HG02642 (cell line): ENCODE measurements at regions not wholly inside any gene's neighbourhood (a gene's known extent, or its start where the extent isn't known, plus 50 kb on each side); places are given as distances from the start of the nearest gene placed in this dataset.
A peak's percentile ranks its signal among the peaks of the same experiment; 100 is the strongest.

Experiments
- ATAC-seq: cut with Tn5 transposase; IDR thresholded peaks from one replicate; pipeline ENCODE4 v1.9.1; 2021; ENCODE audit warnings: mild to moderate bottlenecking; ENCODE audit not compliant: unreplicated experiment, poor library complexity

DNA sequence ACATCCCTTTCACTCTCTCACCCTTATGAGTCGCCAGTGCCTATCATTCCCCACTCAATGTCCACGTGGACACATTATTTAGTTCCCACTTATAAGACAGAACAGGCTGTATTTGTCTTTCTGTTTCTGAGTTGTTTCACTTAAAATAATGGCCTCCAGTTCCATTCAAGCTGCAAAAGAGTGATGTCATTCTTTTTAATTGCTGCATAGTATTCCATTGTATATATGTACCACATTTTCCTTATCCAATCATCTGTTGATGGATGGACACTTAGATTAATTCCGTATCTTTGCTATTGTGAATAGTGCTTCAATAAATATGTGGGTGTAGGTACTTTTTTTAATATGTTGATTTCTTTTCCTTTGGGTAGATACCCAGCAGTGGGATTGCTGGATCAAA, 79.1 kb downstream of the ZNF365 start:
- no peak for ATAC-seq

DNA sequence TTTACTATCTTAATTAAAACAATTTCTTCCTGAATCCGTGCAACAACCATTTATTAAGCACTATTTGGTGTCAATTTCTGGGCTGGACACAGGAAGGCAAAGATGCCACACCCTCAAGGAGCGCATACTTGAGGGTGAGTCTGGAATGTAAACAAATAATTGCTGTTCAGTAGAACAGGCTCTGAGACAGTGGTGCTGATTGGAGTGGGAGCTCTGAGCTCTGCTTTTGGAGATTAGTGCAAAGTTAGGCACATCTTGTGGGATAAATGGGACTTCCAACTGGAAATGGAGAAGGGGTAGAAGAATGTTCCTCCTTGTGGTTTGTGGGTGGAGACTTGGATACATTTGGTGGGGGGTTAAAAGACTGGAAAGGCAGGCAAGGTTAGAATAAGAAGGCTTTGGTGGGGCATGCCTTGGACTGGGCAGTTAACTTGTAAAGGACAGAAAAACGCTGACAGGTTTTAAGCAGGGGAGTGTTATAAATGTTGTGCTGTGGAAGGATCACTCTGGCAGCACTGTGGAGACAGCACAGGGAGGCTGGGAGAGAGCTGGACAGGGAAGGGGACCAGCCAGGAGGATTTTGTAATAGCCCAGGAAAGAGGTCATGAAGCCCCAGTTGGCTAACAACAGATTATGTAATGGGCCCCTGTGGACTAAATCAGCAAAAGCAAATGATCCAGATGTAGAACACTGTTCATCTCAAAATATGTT, 80.7 kb downstream of the ZNF365 start:
- ATAC-seq = no peak

DNA sequence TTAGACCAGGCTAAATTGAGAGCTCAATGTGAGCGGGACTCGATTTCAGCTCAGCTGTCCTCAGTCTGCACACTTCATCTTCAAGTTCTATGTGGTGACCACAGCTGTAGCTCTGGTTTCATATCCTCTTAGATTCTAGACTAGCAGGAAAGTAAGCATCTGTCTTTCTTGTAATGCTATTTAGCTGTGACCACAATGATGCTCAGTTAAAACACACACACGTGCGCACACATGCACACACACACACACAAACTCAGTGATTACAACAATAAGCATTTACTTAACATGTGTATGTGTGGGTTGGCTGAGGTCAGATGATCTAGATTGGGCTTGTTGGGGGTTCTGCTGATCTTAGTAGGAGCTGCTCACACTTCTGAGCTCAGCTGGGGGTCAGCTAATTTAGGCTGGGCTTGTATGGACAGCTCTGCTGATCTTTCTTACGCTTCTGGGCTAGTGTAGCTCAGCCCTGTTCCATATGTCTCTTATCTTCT, 82.5 kb downstream of the ZNF365 start:
- peak; percentile 99 for ATAC-seq

DNA sequence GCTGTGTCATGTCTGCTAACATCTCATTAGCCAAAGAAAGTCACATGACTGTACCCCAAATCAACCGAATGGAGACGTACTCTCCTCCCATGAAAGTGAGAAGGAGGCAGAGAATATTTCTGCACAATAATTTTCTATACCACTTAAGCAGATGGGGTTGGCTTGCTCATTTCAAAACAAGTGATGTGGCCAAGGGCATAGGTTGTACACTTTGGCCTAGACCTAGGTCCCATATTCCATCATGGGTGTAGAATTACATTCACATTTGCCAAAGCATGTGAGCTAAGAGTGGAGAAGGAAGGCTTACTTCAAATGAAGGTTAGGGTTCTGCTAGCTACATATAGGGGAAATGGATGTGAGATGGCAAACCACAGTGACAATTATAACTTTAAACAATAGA, 83.0 kb downstream of the ZNF365 start:
- ATAC-seq = no peak

DNA sequence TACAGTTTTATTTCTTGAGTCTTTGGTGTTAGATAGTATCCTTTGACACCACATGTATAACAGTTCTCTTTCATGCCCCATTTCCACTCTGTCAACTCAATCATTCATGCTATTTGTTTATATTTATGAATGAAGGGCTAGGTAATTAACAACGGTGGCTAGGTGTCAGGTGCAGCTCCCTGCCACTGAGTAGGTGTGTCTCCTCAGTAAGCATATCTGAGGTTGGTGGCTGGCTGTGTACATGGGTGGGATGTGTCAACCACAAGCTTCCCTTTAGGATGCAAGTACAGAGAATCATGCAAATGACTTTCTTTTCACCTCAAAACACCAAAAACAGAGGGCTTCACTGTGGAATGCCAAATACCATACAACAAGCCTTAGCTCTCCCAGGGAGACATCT, 83.4 kb downstream of the ZNF365 start:
- ATAC-seq = no peak

DNA sequence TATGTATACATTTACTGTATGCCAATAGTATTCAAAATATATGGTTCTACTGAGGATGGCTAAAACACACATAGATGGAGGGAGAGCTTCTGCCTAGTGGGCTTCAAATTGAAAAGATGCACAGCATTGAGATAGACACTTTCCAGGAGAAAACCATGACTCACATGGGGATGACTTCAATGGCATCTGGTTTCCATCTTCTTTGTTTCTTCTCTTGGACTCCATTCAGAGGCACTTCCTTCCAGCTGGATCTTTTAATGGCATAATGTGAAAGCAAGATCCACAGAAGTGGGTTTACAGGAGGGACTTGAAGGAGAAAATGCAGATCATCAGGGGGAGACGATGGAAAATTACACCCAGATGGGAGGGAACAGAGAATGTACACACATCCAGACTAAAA, 84.9 kb downstream of the ZNF365 start:
- ATAC-seq = no peak

DNA sequence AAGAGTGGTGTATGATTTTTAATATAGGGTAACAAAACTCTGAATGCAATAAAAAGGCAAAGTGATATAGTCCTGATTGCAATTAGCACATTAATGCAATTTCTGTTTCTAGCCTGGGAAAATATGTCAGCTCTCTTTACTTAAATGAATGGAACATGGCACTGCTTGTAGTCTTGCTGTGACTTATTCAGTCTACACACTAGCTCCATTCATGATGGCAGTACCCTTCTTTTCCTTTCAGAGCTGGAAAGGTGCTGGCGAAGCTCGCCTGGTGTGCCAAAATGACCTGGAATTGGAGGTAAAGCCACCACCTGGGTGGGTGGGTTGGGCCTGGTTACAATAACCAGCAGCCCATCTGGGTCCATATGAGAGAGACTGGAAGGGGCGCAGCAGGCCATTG, 85.3 kb downstream of the ZNF365 start:
- no peak for ATAC-seq

DNA sequence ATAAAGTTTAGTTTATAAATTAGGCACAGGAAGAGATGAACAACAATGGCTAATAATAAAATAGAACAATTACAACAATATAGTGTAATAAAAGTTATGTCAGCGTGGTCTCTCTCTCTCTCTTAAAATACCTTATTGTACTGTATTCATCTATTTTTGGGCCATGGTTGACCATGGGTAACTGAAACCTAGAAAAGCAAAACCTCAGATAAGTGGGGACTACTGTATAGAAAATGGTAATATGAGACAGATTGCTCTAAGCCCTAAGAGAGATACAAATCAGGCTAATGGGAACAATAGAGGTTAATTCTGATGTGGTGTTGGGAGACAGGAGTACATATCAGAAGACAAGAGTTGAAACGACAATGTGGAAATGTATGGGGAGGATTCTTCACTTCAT, 86.2 kb downstream of the ZNF365 start:
- ATAC-seq = no peak

DNA sequence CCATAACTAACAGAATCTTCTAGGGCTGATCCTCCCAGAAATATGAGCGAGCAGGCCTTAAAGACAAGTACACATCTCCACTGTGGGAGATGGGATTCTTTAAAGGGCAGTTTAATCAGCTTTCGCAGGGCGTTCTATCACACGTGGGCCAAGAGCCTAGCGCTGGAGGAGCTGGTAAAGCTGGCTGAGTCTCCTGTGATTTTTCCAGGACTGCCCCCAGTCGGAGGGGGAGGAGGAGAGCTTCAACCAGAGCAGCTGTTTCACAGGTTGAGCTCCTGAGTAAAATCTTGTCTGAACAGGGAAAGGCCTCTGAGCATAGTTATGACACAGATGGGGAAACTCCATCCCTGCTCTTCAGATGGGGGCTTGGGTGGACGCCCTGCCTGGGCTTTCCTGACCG, 87.0 kb downstream of the ZNF365 start:
- ATAC-seq = no peak

DNA sequence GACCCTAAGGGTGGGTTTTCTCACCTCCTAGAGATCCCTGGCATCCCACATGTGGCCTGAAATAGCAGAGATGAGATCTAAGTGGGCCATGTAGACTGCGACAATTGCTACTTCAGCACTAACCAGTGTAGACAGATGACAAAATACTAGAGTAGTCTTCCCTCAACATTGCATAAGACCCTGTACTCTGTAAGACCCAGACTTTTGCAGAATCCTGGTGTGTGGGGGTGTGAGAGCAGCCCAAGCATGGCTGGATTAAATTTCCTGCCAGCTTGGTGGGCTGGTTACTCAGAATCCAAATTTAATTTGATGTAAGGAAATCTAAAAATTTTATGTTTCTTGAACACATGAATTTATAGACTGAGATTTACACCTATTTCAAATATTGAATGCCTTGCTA, 88.3 kb downstream of the ZNF365 start:
- no peak for ATAC-seq

DNA sequence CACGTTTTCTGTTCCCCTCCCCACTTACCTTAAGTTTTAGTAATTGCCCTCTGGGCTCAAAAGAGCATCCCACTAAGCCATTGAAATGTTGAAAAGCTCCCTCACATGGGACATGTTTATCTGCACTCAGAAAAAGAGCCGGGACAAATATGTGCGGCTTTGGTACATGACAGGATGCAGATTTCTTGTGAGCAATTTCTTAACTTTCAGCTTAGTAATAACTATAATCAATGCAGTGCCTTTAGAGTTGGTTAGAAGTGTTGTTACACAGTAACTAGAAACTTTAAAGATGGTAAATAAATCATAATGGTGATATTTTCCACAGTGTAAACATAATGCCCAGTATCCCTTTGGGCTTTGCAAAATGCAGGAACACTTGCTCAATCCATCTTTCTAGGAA, 89.2 kb downstream of the ZNF365 start:
- no peak for ATAC-seq

DNA sequence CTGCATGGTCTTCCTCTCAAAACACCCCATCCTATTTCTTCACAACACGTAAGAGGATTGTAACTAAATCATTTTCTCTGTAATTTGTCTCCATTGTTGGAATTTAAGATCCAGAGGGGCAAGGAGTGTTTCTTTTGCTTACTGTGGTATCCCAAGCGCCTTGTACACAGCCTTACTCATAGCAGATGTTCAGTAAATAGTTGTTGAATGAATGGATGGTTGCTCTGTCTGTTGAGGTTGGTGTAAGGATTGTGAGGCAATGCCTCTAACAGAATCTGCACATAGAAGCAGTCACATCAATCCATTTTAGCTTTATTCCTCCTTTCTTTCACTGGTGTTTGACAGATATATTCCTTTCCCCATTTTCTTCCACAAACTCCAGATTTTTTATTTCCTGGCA, 90.1 kb downstream of the ZNF365 start:
- ATAC-seq = no peak

DNA sequence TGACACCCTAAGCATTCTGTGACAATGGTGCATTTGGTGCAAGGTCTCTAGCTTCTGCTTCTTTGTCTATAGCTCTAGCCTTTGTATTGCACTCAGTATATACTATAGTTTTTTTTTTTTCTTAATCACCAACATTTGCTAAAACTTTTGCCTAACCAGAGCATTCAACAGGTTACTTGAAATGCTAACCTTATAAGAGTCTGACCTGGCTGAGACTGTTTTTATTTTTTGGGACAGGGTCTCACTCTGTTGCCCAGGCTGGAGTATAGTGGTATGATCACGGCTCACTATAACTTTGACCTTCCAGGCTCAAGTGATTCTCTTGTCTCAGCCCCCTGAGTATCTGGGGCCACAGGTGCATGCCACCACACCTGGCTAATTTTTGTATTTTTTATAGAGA, 92.4 kb downstream of the ZNF365 start:
- no peak for ATAC-seq

DNA sequence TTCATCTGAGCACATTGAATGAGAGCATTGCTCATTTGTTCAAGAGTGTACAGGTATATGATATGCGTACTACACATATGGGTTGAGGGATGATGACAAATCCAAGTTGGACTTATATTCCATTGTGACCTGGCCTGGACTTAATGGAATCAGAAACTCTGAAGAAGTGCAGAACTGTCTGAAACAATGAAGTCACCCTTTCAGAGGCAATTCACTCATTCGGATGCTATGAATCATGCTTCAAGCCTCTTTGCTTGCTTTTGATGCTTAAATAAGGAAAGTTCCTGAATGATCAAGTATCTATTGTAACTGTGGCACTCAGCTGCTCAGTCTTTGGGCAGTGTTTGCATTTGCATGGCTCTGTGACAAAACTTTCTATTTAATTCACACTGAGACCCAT, 93.4 kb downstream of the ZNF365 start:
- ATAC-seq = no peak

DNA sequence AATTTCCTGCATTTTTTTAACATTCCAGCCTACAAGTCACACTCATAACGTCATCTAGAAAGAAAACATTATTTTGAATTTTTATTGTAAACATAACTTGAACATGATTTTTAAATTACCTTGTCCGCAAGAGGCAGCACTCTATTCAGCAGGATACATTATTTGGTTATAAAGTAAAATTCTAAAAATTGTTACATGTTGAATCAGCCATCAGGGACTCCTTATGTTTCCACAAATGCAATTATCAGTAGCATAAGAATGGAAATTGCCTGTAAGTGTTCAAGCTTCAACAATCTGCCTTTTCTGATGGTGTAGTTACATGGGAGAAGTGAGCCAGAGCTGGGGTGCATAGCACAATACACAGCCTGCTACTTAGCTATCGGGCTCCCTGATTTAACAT, 97.5 kb downstream of the ZNF365 start:
- ATAC-seq = no peak

DNA sequence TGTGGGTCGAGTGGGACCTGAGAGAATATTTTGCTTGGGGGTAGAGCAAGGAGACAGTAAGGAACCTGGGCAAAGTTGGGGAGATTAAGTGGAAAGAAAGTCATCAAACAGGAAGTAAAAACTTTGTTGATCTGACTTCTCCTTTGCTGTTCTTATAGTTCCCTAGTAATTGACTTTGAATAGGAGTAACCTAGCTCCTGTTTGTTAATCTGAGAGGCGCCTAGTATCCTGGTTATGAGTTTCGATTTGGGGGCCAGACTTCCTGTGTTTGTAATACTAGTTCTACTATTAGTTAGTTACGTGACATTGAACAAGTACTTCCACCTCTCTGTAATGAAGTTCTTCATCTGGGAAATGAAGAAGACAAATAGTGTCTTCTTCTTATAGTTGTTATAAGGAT, 99.1 kb downstream of the ZNF365 start:
- ATAC-seq = no peak

DNA sequence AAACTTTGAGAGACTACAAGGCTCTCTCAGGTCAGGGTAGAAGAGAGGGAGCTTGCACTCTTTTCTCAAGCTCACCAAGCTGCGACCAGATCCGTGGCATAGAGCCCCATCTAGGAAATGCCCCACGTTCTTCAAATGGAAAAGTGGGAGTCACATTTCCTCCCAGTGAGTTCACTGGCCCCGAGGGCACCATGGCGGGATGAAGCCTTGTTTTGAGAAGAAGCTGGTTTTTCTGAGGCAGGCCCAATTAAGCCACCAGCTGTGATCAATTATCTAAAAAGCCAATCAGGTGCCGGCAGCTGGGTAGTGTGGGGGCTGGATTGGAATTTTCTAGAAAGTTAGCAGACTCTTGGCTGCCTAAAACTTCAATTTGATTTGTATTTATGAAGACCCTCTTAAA, 101.4 kb downstream of the ZNF365 start:
- no peak for ATAC-seq

DNA sequence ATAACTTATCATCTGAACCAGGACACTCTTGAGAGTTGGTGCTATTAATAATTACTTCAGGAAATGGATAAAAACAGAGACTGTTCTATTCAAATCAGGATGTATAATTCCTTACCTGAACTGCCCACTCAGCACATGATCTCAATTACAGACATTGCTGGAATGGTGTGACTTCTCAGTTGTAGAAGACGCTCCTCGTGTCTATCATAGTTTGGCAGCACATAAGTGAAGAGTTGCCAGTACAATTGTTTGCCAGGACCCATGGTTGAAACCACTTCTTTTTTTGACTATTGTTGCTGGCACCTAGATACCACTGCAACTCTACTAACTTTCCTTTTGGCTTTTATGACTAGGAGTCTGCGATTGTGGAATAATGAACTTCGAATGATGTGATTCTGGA, 105.4 kb downstream of the ZNF365 start:
- no peak for ATAC-seq

DNA sequence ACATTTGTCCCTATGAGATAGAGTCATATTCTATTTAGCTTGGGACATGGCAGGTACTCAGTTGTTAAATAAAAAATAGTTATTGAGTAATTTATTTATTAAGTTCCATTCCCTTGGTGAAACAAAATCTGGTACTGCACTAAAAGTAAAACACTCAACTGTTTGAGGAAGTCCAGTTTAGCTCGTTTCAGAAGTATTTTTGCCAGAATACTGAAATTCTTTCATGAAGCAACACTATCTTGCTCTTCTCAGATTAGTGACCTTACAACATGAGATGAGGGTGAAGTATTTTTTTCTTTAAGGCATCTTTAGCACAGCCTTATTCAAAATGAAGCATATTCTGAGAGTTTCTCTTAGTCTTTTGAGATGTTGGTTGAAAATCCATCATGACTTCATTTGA, 106.0 kb downstream of the ZNF365 start:
- no peak for ATAC-seq

DNA sequence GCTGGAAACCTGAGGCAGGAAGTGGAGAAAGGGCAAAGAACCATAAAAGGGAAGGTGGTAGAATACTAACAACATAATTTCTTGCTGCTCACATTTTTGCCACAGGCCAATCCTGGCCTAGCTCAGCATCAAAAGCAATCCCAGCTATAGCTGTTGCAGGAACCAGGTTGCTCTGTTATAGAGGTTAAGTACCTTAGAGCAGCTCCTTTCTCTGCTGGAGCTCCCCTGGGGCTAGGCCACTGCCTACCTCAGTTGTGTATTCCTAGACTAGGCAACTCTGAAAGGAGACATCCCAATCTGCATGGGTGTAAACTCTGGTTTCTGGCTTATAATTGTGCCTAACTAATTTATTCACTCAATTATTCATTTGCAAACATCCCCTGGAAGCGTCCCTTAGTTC, 108.4 kb downstream of the ZNF365 start:
- ATAC-seq = no peak

DNA sequence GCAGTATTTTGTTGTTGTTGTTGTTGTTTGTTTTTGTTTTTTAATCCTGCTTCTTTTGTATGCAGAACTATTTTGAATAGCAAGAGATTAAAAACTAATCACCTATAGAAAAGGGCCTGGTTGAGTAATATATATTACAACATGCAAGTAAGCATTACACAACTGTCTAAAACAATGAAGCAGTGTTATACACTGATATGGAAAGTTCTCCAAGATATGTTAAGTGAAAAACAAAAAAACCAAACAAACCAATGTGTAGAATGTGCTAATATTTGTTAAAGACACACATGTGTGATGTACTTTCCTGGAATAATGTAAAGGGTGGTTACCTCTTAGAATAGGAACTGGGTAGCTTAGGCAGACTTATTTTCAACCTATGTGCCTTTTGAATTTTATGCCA, 117.4 kb downstream of the ZNF365 start:
- ATAC-seq = no peak

DNA sequence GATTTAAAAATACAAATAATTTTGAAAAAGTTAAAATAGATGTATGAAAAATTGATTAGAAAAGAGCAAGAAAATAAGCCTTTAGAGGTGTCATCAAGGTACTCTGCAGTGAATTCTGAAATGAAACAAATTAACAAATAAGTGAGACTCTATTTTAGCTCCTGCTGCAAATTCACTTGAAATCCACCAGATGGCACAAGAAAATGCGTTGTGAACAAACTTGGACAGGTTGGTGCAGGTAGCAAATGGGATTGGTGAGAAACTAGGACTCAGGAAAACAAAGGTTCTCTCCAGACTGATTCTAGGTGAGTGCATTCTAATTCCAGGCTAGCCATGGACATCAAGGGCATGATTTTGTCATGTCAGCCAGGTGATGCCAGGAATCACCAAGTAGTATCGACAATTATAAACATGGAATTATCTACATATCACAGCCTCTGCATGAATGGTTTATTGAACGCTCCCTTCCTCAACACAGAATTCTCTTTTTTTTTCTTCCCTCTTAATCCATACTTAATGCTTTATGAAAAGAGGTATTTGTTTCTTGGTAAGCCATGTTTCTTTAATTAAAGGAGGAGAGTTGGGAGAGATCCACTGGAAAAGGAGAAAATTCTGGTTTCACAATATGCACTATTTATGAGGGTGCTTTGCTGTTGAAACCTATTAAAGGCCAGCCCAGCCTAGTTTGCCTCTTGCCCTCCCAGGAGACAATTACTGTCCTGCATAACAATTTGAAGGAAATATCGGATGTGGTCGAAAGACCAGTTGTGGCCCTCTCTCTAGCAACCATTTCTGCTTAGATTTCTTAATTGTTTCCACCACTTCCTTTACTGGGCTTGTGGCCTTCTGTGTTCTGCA, 118.1 kb downstream of the ZNF365 start:
- ATAC-seq = no peak
